ENCODE measurements at regions not wholly inside any gene's neighbourhood (a gene's known extent, or its start where the extent isn't known, plus 50 kb on each side); places are given as distances from the start of the nearest gene placed in this dataset.
"Not testable (repeated sequence)": the region's sequence is repeated elsewhere in the genome, so short reads cannot be mapped to it uniquely, and the experiment has no call there.

- no peak for DNase-seq (ENCODE audit: low read depth in 2 of 2)
- Histone ChIP-seq H3K27me3 (ENCODE audit: control insufficient read depth, insufficient read depth, low read length) (no peaks in the 10 kb centered on the region), H3K79me2 (ENCODE audit: control insufficient read depth, insufficient read depth, low read length) (no peaks in the 10 kb centered on the region), H3K27ac (ENCODE audit: insufficient read depth, low read length) (no peak overlapping the region), H4K20me1 (ENCODE audit: control insufficient read depth, extremely low read depth, insufficient read depth, low read length) (no peaks in the 10 kb centered on the region), H3K4me3 (replicated peaks in 1 of 4; ENCODE audit: control extremely low read depth in 1 of 4, insufficient read depth in 1 of 4, low read depth in 3 of 4, low read length in 4 of 4) (no peak overlapping the region), H3K36me3 (ENCODE audit: control insufficient read depth, insufficient read depth, low read length) (no peaks in the 10 kb centered on the region), H3K9me3 (ENCODE audit: control insufficient read depth, insufficient read depth, low read depth, low read length) (no peaks in the 10 kb centered on the region), H3K9ac (ENCODE audit: insufficient read depth, low read length) (no peak overlapping the region), H2AFZ (ENCODE audit: low read length) (no peak overlapping the region), H3K4me2 (ENCODE audit: extremely low read depth, insufficient read depth, low read length) (no peak overlapping the region), H3K4me1 (ENCODE audit: control insufficient read depth, extremely low read depth, insufficient read depth, low read length) (no peaks in the 10 kb centered on the region)
- TF ChIP-seq CTCF (conservative IDR thresholded peaks at IDR 0.05 in 1 of 2, IDR thresholded peaks at IDR 0.05 in 1 of 2; ENCODE audit: low read depth in 1 of 2, low read length in 2 of 2): no peak
- TF ChIP-seq EZH2 (IDR thresholded peaks at IDR 0.05; ENCODE audit: low read length, missing control alignments): no peak
Observed at GRCh38 chr5:12093586-12093985, 189.3 kb upstream of the CTNND2 start.

GRCh38 chr5:12080761-12081160 lies 176.5 kb upstream of the CTNND2 start:
- Histone ChIP-seq H3K4me2 (ENCODE audit: extremely low read depth, insufficient read depth, low read length) (no peak overlapping the region), H3K79me2 (ENCODE audit: control insufficient read depth, insufficient read depth, low read length) (no peaks in the 10 kb centered on the region), H4K20me1 (ENCODE audit: control insufficient read depth, extremely low read depth, insufficient read depth, low read length) (no peaks in the 10 kb centered on the region), H3K27me3 (ENCODE audit: control insufficient read depth, insufficient read depth, low read length) (no peaks in the 10 kb centered on the region), H3K4me1 (ENCODE audit: control insufficient read depth, extremely low read depth, insufficient read depth, low read length) (no peaks in the 10 kb centered on the region), H3K27ac (ENCODE audit: insufficient read depth, low read length) (no peak overlapping the region), H3K36me3 (ENCODE audit: control insufficient read depth, insufficient read depth, low read length) (no peaks in the 10 kb centered on the region), H3K4me3 (replicated peaks in 1 of 4; ENCODE audit: control extremely low read depth in 1 of 4, insufficient read depth in 1 of 4, low read depth in 3 of 4, low read length in 4 of 4) (no peak overlapping the region), H3K9ac (ENCODE audit: insufficient read depth, low read length) (no peak overlapping the region), H3K9me3 (ENCODE audit: control insufficient read depth, insufficient read depth, low read depth, low read length) (no peaks in the 10 kb centered on the region), H2AFZ (ENCODE audit: low read length) (no peak overlapping the region)
- TF ChIP-seq CTCF (conservative IDR thresholded peaks at IDR 0.05 in 1 of 2, IDR thresholded peaks at IDR 0.05 in 1 of 2; ENCODE audit: low read depth in 1 of 2, low read length in 2 of 2) (no peak), EZH2 (IDR thresholded peaks at IDR 0.05; ENCODE audit: low read length, missing control alignments) (no peak)
- no peak for DNase-seq (ENCODE audit: low read depth in 2 of 2)

- not testable (repeated sequence) for H3K27me3 ChIP-seq (ENCODE audit: control insufficient read depth, insufficient read depth, low read length); H3K36me3 ChIP-seq (ENCODE audit: control insufficient read depth, insufficient read depth, low read length); H3K4me2 ChIP-seq (ENCODE audit: extremely low read depth, insufficient read depth, low read length); H3K4me1 ChIP-seq (ENCODE audit: control insufficient read depth, extremely low read depth, insufficient read depth, low read length); H3K79me2 ChIP-seq (ENCODE audit: control insufficient read depth, insufficient read depth, low read length); H3K27ac ChIP-seq (ENCODE audit: insufficient read depth, low read length); H3K4me3 ChIP-seq (replicated peaks in 1 of 4; ENCODE audit: control extremely low read depth in 1 of 4, insufficient read depth in 1 of 4, low read depth in 3 of 4, low read length in 4 of 4); H3K9me3 ChIP-seq (ENCODE audit: control insufficient read depth, insufficient read depth, low read depth, low read length); H4K20me1 ChIP-seq (ENCODE audit: control insufficient read depth, extremely low read depth, insufficient read depth, low read length); H2AFZ ChIP-seq (ENCODE audit: low read length); DNase-seq (ENCODE audit: low read depth in 2 of 2); H3K9ac ChIP-seq (ENCODE audit: insufficient read depth, low read length)
Observed at GRCh38 chr5:12078286-12078685, 174.0 kb upstream of the CTNND2 start.

GRCh38 chr5:12073426-12073825 lies 169.2 kb upstream of the CTNND2 start:
- Histone ChIP-seq H3K9me3 (ENCODE audit: control insufficient read depth, insufficient read depth, low read depth, low read length) (no peaks in the 10 kb centered on the region), H3K4me1 (ENCODE audit: control insufficient read depth, extremely low read depth, insufficient read depth, low read length) (no peaks in the 10 kb centered on the region), H3K4me2 (ENCODE audit: extremely low read depth, insufficient read depth, low read length) (no peak overlapping the region), H3K4me3 (replicated peaks in 1 of 4; ENCODE audit: control extremely low read depth in 1 of 4, insufficient read depth in 1 of 4, low read depth in 3 of 4, low read length in 4 of 4) (no peak overlapping the region), H3K9ac (ENCODE audit: insufficient read depth, low read length) (no peak overlapping the region), H2AFZ (ENCODE audit: low read length) (no peak overlapping the region), H4K20me1 (ENCODE audit: control insufficient read depth, extremely low read depth, insufficient read depth, low read length) (no peaks in the 10 kb centered on the region), H3K36me3 (ENCODE audit: control insufficient read depth, insufficient read depth, low read length) (no peaks in the 10 kb centered on the region), H3K79me2 (ENCODE audit: control insufficient read depth, insufficient read depth, low read length) (no peaks in the 10 kb centered on the region), H3K27me3 (ENCODE audit: control insufficient read depth, insufficient read depth, low read length) (no peaks in the 10 kb centered on the region), H3K27ac (ENCODE audit: insufficient read depth, low read length) (no peak overlapping the region)
- no peak for TF ChIP-seq EZH2 (IDR thresholded peaks at IDR 0.05; ENCODE audit: low read length, missing control alignments)
- no peak for TF ChIP-seq CTCF (conservative IDR thresholded peaks at IDR 0.05 in 1 of 2, IDR thresholded peaks at IDR 0.05 in 1 of 2; ENCODE audit: low read depth in 1 of 2, low read length in 2 of 2)
- DNase-seq (ENCODE audit: low read depth in 2 of 2): no peak

All from fibroblast of lung (primary cell).